K562 (cell line): ENCODE measurements at regions not wholly inside any gene's neighbourhood (a gene's known extent, or its start where the extent isn't known, plus 50 kb on each side); places are given as distances from the start of the nearest gene placed in this dataset.

ENCODE experiments used
- ARID1B ChIP-seq: fragments of 450-650 bp; IDR thresholded peaks from 2 replicates; pipeline ENCODE4 v1.6.1; 2016; ENCODE audit warnings: antibody characterized with exemption, mild to moderate bottlenecking, inconsistent platforms
- CHD7 ChIP-seq: fragments of 200-600 bp; sonication (generic); IDR thresholded peaks from one replicate; pipeline ENCODE4 v1.6.1; 2012; ENCODE audit warnings: mild to moderate bottlenecking, low read depth, low read length, inconsistent platforms
- CUX1 ChIP-seq: fragments of 200-800 bp; sonication (Bioruptor generic); IDR thresholded peaks from 2 replicates; pipeline ENCODE4 v1.6.1; 2016; ENCODE audit warnings: missing genetic modification characterization, missing compliant biosample characterization
- ELF1 ChIP-seq: fragments of 200-800 bp; sonication (Bioruptor generic); IDR thresholded peaks from 2 replicates; pipeline ENCODE4 v1.6.1; 2016; ENCODE audit warnings: missing genetic modification characterization, missing compliant biosample characterization
- FOS ChIP-seq: IDR thresholded peaks from 3 replicates; pipeline ENCODE4 v1.6.1; 2011; ENCODE audit not compliant: insufficient read length; ENCODE audit errors: extremely low read depth
- NCOA2 ChIP-seq, 2 experiments: fragments of 450-650 bp; IDR thresholded peaks; 2 replicates each; pipeline ENCODE4 v1.6.1; 2018; ENCODE audit warnings: mild to moderate bottlenecking in 2 of 2, moderate library complexity in 1 of 2; ENCODE audit not compliant: partially characterized antibody in 2 of 2
- SMARCE1 ChIP-seq: fragments of 450-650 bp; IDR thresholded peaks from 2 replicates; pipeline ENCODE4 v1.7.1; 2016; ENCODE audit warnings: mild to moderate bottlenecking
- ZNF12 ChIP-seq: sonication (generic); formaldehyde crosslinking; IDR thresholded peaks from 2 replicates; pipeline ENCODE4 v1.4.0; 2020; ENCODE audit warnings: mild to moderate bottlenecking, missing genetic modification reagents
- ZNF830 ChIP-seq: fragments of 250-450 bp; sonication (Bioruptor Pico); IDR thresholded peaks from 2 replicates; pipeline ENCODE4 v1.5.0; 2021; ENCODE audit warnings: mild to moderate bottlenecking

- TF ChIP-seq CHD7, result no peak
- TF ChIP-seq FOS, result no peak
- TF ChIP-seq NCOA2 (IDR thresholded peaks at IDR 0.05; ENCODE audit: partially characterized antibody in 2 of 2), result no peak
- TF ChIP-seq ZNF12 (CRISPR knock-in tag), result no peak
- no peak for TF ChIP-seq ARID1B
- no peak for TF ChIP-seq ELF1
- TF ChIP-seq CUX1 (CRISPR knock-in tag), result no peak
- TF ChIP-seq SMARCE1, result no peak
- TF ChIP-seq ZNF830 (CRISPR knock-in tag), result no peak
Measured at GRCh38 chr18:39415471-39415870, 1849.9 kb upstream of the CELF4 start (continued).
